SK-N-MC (cell line): ENCODE measurements at regions not wholly inside any gene's neighbourhood (a gene's known extent, or its start where the extent isn't known, plus 50 kb on each side); places are given as distances from the start of the nearest gene placed in this dataset.

Experiments
- DNase-seq: peaks from one replicate; pipeline ENCODE4 v3.0.0-alpha.2; 2011; ENCODE audit warnings: low read depth, low spot score
- H3K27ac ChIP-seq: fragments of 200-600 bp; sonication (generic); 2 replicates; pipeline ENCODE4 v1.5.1; 2016; ENCODE audit warnings: mixed run types
- H3K36me3 ChIP-seq: fragments of 200-600 bp; sonication (generic); 2 replicates; pipeline ENCODE4 v1.6.1; 2017; ENCODE audit warnings: antibody characterized with exemption, low read length, mixed read lengths; ENCODE audit not compliant: insufficient read depth
- H3K4me3 ChIP-seq: fragments of 200-600 bp; sonication (generic); 2 replicates; pipeline ENCODE4 v1.5.1; 2016
- H3K9ac ChIP-seq: fragments of 200-600 bp; sonication (generic); 2 replicates; pipeline ENCODE4 v1.8.0; 2017; ENCODE audit warnings: mixed run types, mixed read lengths; ENCODE audit not compliant: insufficient read length
- H3K9me3 ChIP-seq: fragments of 200-600 bp; sonication (generic); 2 replicates; pipeline ENCODE4 v1.6.1; 2017; ENCODE audit warnings: low read depth, mild to moderate bottlenecking, antibody characterized with exemption, low read length, moderate library complexity, mixed read lengths
- EZH2 ChIP-seq: fragments of 200-600 bp; sonication (generic); IDR thresholded peaks from one replicate; pipeline ENCODE4 v1.6.1; 2017; ENCODE audit warnings: antibody characterized with exemption
- FOXP2 ChIP-seq: optimal IDR thresholded peaks from 2 replicates; pipeline ENCODE3; 2011; ENCODE audit warnings: mild to moderate bottlenecking, moderate library complexity; ENCODE audit not compliant: insufficient read depth; ENCODE audit errors: extremely low read length, control extremely low read depth
- POLR2AphosphoS5 ChIP-seq: IDR thresholded peaks from 2 replicates; pipeline ENCODE4 v1.6.1; 2012; ENCODE audit warnings: mild to moderate bottlenecking, low read depth, low read length, borderline replicate concordance

GRCh38 chr3:86648087-86648486 lies 342.9 kb downstream of the VGLL3 start:
- DNase-seq = no peak
- no peak for TF ChIP-seq EZH2
- TF ChIP-seq FOXP2 = no peak
- TF ChIP-seq POLR2AphosphoS5 = no peak
- H3K36me3 ChIP-seq = no peaks in the 10 kb centered on the region
- no peaks in the 10 kb centered on the region for H3K9me3 ChIP-seq
- H3K9ac ChIP-seq = no peak overlapping the region
- no peak overlapping the region for H3K27ac ChIP-seq
- no peak overlapping the region for H3K4me3 ChIP-seq

- H3K9me3 ChIP-seq = no peaks in the 10 kb centered on the region
- TF ChIP-seq EZH2 (no peak), FOXP2 (no peak), POLR2AphosphoS5 (no peak)
Observed at GRCh38 chr3:86645756-86646155, 345.2 kb downstream of the VGLL3 start.

GRCh38 chr3:86634361-86634760 lies 356.6 kb downstream of the VGLL3 start:
- no peak overlapping the region for H3K9ac ChIP-seq
- no peaks in the 10 kb centered on the region for H3K36me3 ChIP-seq
- DNase-seq = no peak
- TF ChIP-seq POLR2AphosphoS5 (no peak), FOXP2 (no peak), EZH2 (no peak)
- no peak overlapping the region for H3K27ac ChIP-seq
- H3K4me3 ChIP-seq = no peak overlapping the region
- H3K9me3 ChIP-seq = no peaks in the 10 kb centered on the region

More at GRCh38 chr3:86645756-86646155, 345.2 kb downstream of the VGLL3 start:
- no peak for DNase-seq
- no peak overlapping the region for H3K9ac ChIP-seq
- H3K36me3 ChIP-seq = no peaks in the 10 kb centered on the region
- H3K4me3 ChIP-seq = no peak overlapping the region
- H3K27ac ChIP-seq = no peak overlapping the region

- no peak overlapping the region for H3K27ac ChIP-seq
- H3K9ac ChIP-seq = no peak overlapping the region
- no peak overlapping the region for H3K4me3 ChIP-seq
- TF ChIP-seq EZH2 = no peak
- TF ChIP-seq POLR2AphosphoS5 = no peak
- TF ChIP-seq FOXP2 = no peak
- no peaks in the 10 kb centered on the region for H3K9me3 ChIP-seq
- no peak for DNase-seq
- H3K36me3 ChIP-seq = no peaks in the 10 kb centered on the region
Observed at GRCh38 chr3:86629511-86629910, 361.4 kb downstream of the VGLL3 start.

- H3K9me3 ChIP-seq = no peaks in the 10 kb centered on the region
- no peak overlapping the region for H3K4me3 ChIP-seq
- DNase-seq = no peak
- H3K36me3 ChIP-seq = no peaks in the 10 kb centered on the region
- no peak overlapping the region for H3K27ac ChIP-seq
- TF ChIP-seq POLR2AphosphoS5 (no peak), FOXP2 (no peak), EZH2 (no peak)
- no peak overlapping the region for H3K9ac ChIP-seq
Observed at GRCh38 chr3:86624192-86624591, 366.8 kb downstream of the VGLL3 start.

GRCh38 chr3:86618706-86619105 lies 372.2 kb downstream of the VGLL3 start:
- Histone ChIP-seq H3K36me3 (no peaks in the 10 kb centered on the region), H3K9me3 (peaks cover 6% of the 10 kb centered on the region; the same call in 1 of the 2 replicates), H3K4me3 (no peak overlapping the region), H3K27ac (no peak overlapping the region), H3K9ac (no peak overlapping the region)
- no peak for DNase-seq
- TF ChIP-seq FOXP2 (no peak), EZH2 (no peak), POLR2AphosphoS5 (no peak)

- H3K9ac ChIP-seq = no peak overlapping the region
- TF ChIP-seq POLR2AphosphoS5 = no peak
- no peak for TF ChIP-seq EZH2
- no peak for TF ChIP-seq FOXP2
- H3K9me3 ChIP-seq = no peaks in the 10 kb centered on the region
- H3K36me3 ChIP-seq = no peaks in the 10 kb centered on the region
- H3K4me3 ChIP-seq = no peak overlapping the region
- no peak overlapping the region for H3K27ac ChIP-seq
- no peak for DNase-seq
Observed at GRCh38 chr3:86605166-86605565, 385.8 kb downstream of the VGLL3 start.

- no peak overlapping the region for H3K27ac ChIP-seq
- no peak for TF ChIP-seq FOXP2
- no peak for TF ChIP-seq EZH2
- TF ChIP-seq POLR2AphosphoS5 = no peak
- H3K9ac ChIP-seq = no peak overlapping the region
- H3K4me3 ChIP-seq = no peak overlapping the region
- no peak for DNase-seq
- no peaks in the 10 kb centered on the region for H3K36me3 ChIP-seq
- H3K9me3 ChIP-seq = no peaks in the 10 kb centered on the region
Observed at GRCh38 chr3:86595696-86596095, 395.3 kb downstream of the VGLL3 start.

- no peak overlapping the region for H3K9ac ChIP-seq
- no peak for DNase-seq
- no peaks in the 10 kb centered on the region for H3K9me3 ChIP-seq
- H3K36me3 ChIP-seq = no peaks in the 10 kb centered on the region
- no peak overlapping the region for H3K27ac ChIP-seq
- H3K4me3 ChIP-seq = no peak overlapping the region
- TF ChIP-seq FOXP2 = no peak
- TF ChIP-seq POLR2AphosphoS5 = no peak
- no peak for TF ChIP-seq EZH2
Observed at GRCh38 chr3:86594838-86595237, 396.1 kb downstream of the VGLL3 start.

- no peak overlapping the region for H3K9ac ChIP-seq
- TF ChIP-seq EZH2 (no peak), FOXP2 (no peak), POLR2AphosphoS5 (no peak)
- H3K27ac ChIP-seq = no peak overlapping the region
- no peak overlapping the region for H3K4me3 ChIP-seq
- no peak for DNase-seq
- no peaks in the 10 kb centered on the region for H3K36me3 ChIP-seq
- no peaks in the 10 kb centered on the region for H3K9me3 ChIP-seq
Observed at GRCh38 chr3:86578071-86578470, 412.9 kb downstream of the VGLL3 start.
